Liver (tissue), 8 donors: ENCODE measurements at regions not wholly inside any gene's neighbourhood (a gene's known extent, or its start where the extent isn't known, plus 50 kb on each side); places are given as distances from the start of the nearest gene placed in this dataset.

Experiments used
- DNase-seq: peaks from one replicate; pipeline ENCODE4 v3.0.0-alpha.2; 2017; ENCODE audit warnings: low spot score
- H3K27ac ChIP-seq, 2 donors: one replicate each; pipeline ENCODE4 v1.7.0; 2013; ENCODE audit warnings: inconsistent platforms in 2 of 2, low read length in 2 of 2, control low read depth in 1 of 2, low read depth in 1 of 2, mild to moderate bottlenecking in 1 of 2
- H3K27me3 ChIP-seq, 4 donors: one replicate each; pipeline versions ENCODE4 v1.6.1 to v1.7.0; 2013; ENCODE audit warnings: low read length in 3 of 4, inconsistent platforms in 1 of 4, mild to moderate bottlenecking in 1 of 4, moderate library complexity in 1 of 4; ENCODE audit not compliant: control insufficient read depth in 4 of 4, insufficient read depth in 4 of 4
- H3K36me3 ChIP-seq, 4 donors: one replicate each; pipeline versions ENCODE4 v1.6.1 to v1.7.0; 2013; ENCODE audit warnings: low read length in 3 of 4, mild to moderate bottlenecking in 3 of 4, low read depth in 1 of 4, moderate library complexity in 1 of 4; ENCODE audit not compliant: control insufficient read depth in 4 of 4, insufficient read depth in 3 of 4
- H3K4me1 ChIP-seq, 4 donors: one replicate each; pipeline versions ENCODE4 v1.6.1 to v1.7.0; 2013; ENCODE audit warnings: low read length in 3 of 4, mild to moderate bottlenecking in 3 of 4, moderate library complexity in 1 of 4; ENCODE audit not compliant: control insufficient read depth in 4 of 4, insufficient read depth in 4 of 4
- H3K4me3 ChIP-seq, 3 donors: one replicate each; pipeline versions ENCODE4 v1.6.1 to v1.7.0; 2013; ENCODE audit warnings: low read length in 3 of 3, control low read depth in 1 of 3, low read depth in 1 of 3, mild to moderate bottlenecking in 1 of 3
- H3K9ac ChIP-seq, 2 donors: one replicate each; pipeline ENCODE4 v1.7.0; 2013; ENCODE audit warnings: low read length in 2 of 2, mild to moderate bottlenecking in 2 of 2, moderate library complexity in 2 of 2, control low read depth in 1 of 2, low read depth in 1 of 2
- H3K9me3 ChIP-seq, 4 donors: one replicate each; pipeline versions ENCODE4 v1.6.1 to v1.7.0; 2013; ENCODE audit warnings: low read length in 3 of 4; ENCODE audit not compliant: control insufficient read depth in 4 of 4
- EGR1 ChIP-seq, 2 donors: IDR thresholded peaks; 2 replicates each; pipeline ENCODE4 v1.6.1; 2016 to 2018; ENCODE audit warnings: antibody characterized with exemption in 2 of 2, low read depth in 2 of 2
- FOXA1 ChIP-seq: IDR thresholded peaks from 2 replicates; pipeline ENCODE4 v1.6.1; 2016; ENCODE audit warnings: antibody characterized with exemption
- FOXA2 ChIP-seq: IDR thresholded peaks from 2 replicates; pipeline ENCODE4 v1.6.1; 2016; ENCODE audit warnings: antibody characterized with exemption
- GABPA ChIP-seq, 2 donors: IDR thresholded peaks in 1 of 2; conservative IDR thresholded peaks in 1 of 2; 2 replicates each; pipeline ENCODE4 v1.6.1; 2016; ENCODE audit warnings: antibody characterized with exemption in 2 of 2, mild to moderate bottlenecking in 1 of 2, moderate library complexity in 1 of 2
- HNF4A ChIP-seq, 2 donors: conservative IDR thresholded peaks; 2 replicates each; pipeline ENCODE4 v1.6.1; 2016; ENCODE audit warnings: antibody characterized with exemption in 2 of 2, mild to moderate bottlenecking in 2 of 2
- HNF4G ChIP-seq: IDR thresholded peaks from 2 replicates; pipeline ENCODE4 v1.6.1; 2016; ENCODE audit warnings: antibody characterized with exemption
- JUND ChIP-seq, 2 donors: IDR thresholded peaks; 2 replicates each; pipeline ENCODE4 v1.6.1; 2016; ENCODE audit warnings: antibody characterized with exemption in 2 of 2
- NR2F2 ChIP-seq: IDR thresholded peaks from 2 replicates; pipeline ENCODE4 v1.6.1; 2016; ENCODE audit warnings: antibody characterized with exemption
- RAD21 ChIP-seq, 2 donors: IDR thresholded peaks; 2 replicates each; pipeline ENCODE4 v1.6.1; 2016; ENCODE audit warnings: antibody characterized with exemption in 2 of 2, mild to moderate bottlenecking in 2 of 2
- RXRA ChIP-seq, 2 donors: IDR thresholded peaks; 2 replicates each; pipeline ENCODE4 v1.6.1; 2017 to 2018; ENCODE audit warnings: antibody characterized with exemption in 2 of 2, mild to moderate bottlenecking in 1 of 2
- SP1 ChIP-seq: IDR thresholded peaks from 2 replicates; pipeline ENCODE4 v1.6.1; 2018; ENCODE audit warnings: antibody characterized with exemption, mild to moderate bottlenecking
- TAF1 ChIP-seq: conservative IDR thresholded peaks from 2 replicates; pipeline ENCODE4 v1.6.1; 2016; ENCODE audit warnings: antibody characterized with exemption, mild to moderate bottlenecking
- YY1 ChIP-seq: IDR thresholded peaks from 2 replicates; pipeline ENCODE4 v1.6.1; 2016; ENCODE audit warnings: antibody characterized with exemption, mild to moderate bottlenecking
- WGBS: extraction: QIAGEN DNeasy Blood & Tissue Kit; methylation state at CpG from one replicate; pipeline ENCODE4 v1.1.7; 2013; 5-methylcytosine and 5-hydroxymethylcytosine counted together
- TF ChIP-seq, protein P1 (sequence below): IDR thresholded peaks from 2 replicates; pipeline ENCODE4 v1.6.1; 2016; ENCODE audit warnings: antibody characterized with exemption
- TF ChIP-seq, protein P2 (sequence below): IDR thresholded peaks from 2 replicates; pipeline ENCODE4 v1.6.1; 2016; ENCODE audit warnings: antibody characterized with exemption
- TF ChIP-seq, protein P3 (sequence below): IDR thresholded peaks from 2 replicates; pipeline ENCODE4 v1.6.1; 2016; ENCODE audit warnings: antibody characterized with exemption
- TF ChIP-seq, protein P4 (sequence below): fragments of 150-350 bp; IDR thresholded peaks from 2 replicates; pipeline ENCODE4 v1.5.1; 2017; ENCODE audit warnings: improper control_type of control experiment, low read depth, low read length; ENCODE audit not compliant: missing input control
- TF ChIP-seq, protein P5 (sequence below): IDR thresholded peaks from 2 replicates; pipeline ENCODE4 v1.6.1; 2016; ENCODE audit warnings: antibody characterized with exemption, mild to moderate bottlenecking
- donor health status: healthy.
- donor health status: healthy.
- donor health status: healthy.
- donor health status: healthy.
- donor health status: healthy.

DNA sequence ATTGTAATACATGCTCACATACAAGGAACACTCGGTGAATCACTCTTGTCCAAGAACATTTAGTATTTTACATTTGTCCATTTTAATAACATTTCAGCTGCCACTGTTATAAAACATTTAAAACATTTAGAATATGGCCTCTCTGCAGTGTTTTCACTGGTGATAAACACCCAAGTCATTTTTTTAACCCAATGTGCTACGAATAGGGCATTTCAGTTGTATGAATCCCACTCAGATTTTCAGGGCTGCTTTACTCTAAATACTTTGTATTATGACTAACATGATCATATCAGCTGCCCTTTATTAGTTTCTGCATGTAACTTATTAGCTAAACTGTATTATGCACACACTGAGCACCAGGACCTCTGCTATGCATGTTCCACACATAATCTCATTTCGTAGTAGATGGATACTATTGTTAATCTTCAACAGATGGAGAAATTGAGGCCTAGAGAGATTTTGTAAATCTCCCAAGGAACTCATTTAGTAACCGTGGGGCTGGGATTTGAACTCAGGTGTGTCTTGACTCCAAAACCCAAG, 148.6 kb upstream of the CDIN1 start:
- Histone ChIP-seq H3K4me3 (no peak overlapping the region), H3K9me3 (no peaks in the 10 kb centered on the region), H3K4me1 (no peaks in the 10 kb centered on the region), H3K9ac (no peak overlapping the region), H3K27ac (no peak overlapping the region), H3K27me3 (no peaks in the 10 kb centered on the region), H3K36me3 (no peaks in the 10 kb centered on the region)
- no peak for DNase-seq
- WGBS = 82% methylated on average over 4 of the region's 4 CpGs
- no peak for TF ChIP-seq HNF4A (conservative IDR thresholded peaks at IDR 0.05)
- TF ChIP-seq RXRA (IDR thresholded peaks at IDR 0.05) = no peak
- no peak for TF ChIP-seq SP1
- TF ChIP-seq FOXA1 = no peak
- TF ChIP-seq TAF1 = no peak
- no peak for TF ChIP-seq EGR1 (IDR thresholded peaks at IDR 0.05; ENCODE audit: low read depth in 2 of 2)
- TF ChIP-seq, protein P1, sequence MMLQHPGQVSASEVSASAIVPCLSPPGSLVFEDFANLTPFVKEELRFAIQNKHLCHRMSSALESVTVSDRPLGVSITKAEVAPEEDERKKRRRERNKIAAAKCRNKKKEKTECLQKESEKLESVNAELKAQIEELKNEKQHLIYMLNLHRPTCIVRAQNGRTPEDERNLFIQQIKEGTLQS = no peak
- TF ChIP-seq YY1 = no peak
- no peak for TF ChIP-seq JUND (IDR thresholded peaks at IDR 0.05)
- TF ChIP-seq, protein P2, sequence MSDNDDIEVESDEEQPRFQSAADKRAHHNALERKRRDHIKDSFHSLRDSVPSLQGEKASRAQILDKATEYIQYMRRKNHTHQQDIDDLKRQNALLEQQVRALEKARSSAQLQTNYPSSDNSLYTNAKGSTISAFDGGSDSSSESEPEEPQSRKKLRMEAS = no peak
- TF ChIP-seq RAD21 (IDR thresholded peaks at IDR 0.05) = no peak
- TF ChIP-seq, protein P3, sequence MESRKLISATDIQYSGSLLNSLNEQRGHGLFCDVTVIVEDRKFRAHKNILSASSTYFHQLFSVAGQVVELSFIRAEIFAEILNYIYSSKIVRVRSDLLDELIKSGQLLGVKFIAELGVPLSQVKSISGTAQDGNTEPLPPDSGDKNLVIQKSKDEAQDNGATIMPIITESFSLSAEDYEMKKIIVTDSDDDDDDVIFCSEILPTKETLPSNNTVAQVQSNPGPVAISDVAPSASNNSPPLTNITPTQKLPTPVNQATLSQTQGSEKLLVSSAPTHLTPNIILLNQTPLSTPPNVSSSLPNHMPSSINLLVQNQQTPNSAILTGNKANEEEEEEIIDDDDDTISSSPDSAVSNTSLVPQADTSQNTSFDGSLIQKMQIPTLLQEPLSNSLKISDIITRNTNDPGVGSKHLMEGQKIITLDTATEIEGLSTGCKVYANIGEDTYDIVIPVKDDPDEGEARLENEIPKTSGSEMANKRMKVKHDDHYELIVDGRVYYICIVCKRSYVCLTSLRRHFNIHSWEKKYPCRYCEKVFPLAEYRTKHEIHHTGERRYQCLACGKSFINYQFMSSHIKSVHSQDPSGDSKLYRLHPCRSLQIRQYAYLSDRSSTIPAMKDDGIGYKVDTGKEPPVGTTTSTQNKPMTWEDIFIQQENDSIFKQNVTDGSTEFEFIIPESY = no peak
- TF ChIP-seq, protein P4, sequence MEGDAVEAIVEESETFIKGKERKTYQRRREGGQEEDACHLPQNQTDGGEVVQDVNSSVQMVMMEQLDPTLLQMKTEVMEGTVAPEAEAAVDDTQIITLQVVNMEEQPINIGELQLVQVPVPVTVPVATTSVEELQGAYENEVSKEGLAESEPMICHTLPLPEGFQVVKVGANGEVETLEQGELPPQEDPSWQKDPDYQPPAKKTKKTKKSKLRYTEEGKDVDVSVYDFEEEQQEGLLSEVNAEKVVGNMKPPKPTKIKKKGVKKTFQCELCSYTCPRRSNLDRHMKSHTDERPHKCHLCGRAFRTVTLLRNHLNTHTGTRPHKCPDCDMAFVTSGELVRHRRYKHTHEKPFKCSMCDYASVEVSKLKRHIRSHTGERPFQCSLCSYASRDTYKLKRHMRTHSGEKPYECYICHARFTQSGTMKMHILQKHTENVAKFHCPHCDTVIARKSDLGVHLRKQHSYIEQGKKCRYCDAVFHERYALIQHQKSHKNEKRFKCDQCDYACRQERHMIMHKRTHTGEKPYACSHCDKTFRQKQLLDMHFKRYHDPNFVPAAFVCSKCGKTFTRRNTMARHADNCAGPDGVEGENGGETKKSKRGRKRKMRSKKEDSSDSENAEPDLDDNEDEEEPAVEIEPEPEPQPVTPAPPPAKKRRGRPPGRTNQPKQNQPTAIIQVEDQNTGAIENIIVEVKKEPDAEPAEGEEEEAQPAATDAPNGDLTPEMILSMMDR = no peak
- TF ChIP-seq, protein P5, sequence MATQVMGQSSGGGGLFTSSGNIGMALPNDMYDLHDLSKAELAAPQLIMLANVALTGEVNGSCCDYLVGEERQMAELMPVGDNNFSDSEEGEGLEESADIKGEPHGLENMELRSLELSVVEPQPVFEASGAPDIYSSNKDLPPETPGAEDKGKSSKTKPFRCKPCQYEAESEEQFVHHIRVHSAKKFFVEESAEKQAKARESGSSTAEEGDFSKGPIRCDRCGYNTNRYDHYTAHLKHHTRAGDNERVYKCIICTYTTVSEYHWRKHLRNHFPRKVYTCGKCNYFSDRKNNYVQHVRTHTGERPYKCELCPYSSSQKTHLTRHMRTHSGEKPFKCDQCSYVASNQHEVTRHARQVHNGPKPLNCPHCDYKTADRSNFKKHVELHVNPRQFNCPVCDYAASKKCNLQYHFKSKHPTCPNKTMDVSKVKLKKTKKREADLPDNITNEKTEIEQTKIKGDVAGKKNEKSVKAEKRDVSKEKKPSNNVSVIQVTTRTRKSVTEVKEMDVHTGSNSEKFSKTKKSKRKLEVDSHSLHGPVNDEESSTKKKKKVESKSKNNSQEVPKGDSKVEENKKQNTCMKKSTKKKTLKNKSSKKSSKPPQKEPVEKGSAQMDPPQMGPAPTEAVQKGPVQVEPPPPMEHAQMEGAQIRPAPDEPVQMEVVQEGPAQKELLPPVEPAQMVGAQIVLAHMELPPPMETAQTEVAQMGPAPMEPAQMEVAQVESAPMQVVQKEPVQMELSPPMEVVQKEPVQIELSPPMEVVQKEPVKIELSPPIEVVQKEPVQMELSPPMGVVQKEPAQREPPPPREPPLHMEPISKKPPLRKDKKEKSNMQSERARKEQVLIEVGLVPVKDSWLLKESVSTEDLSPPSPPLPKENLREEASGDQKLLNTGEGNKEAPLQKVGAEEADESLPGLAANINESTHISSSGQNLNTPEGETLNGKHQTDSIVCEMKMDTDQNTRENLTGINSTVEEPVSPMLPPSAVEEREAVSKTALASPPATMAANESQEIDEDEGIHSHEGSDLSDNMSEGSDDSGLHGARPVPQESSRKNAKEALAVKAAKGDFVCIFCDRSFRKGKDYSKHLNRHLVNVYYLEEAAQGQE = no peak

DNA sequence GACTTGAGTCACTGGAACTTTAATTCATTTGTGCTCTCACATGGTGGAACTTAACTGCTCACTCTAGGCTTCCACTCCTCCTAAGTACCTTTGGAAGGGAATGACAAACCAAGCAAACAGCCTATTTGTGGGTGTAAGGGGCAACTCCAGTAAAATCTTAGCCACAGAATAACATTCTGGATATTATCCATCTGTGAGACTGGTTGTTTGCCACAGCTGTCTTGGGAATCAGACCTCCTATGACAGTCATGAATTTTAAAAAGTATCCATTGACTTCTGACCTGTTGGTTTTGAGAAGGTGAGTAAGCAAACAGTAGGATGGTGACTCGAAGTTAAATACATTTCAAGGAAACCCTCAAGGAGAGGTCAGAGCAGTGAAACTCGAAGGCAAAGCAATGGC, 147.3 kb upstream of the CDIN1 start:
- Histone ChIP-seq H3K27ac (no peak overlapping the region), H3K36me3 (no peaks in the 10 kb centered on the region), H3K9ac (no peak overlapping the region), H3K4me3 (no peak overlapping the region), H3K9me3 (no peaks in the 10 kb centered on the region), H3K4me1 (no peaks in the 10 kb centered on the region), H3K27me3 (no peaks in the 10 kb centered on the region)
- no peak for DNase-seq
- 59% methylated on average over 2 of the region's 2 CpGs for WGBS
- TF ChIP-seq YY1 (no peak), HNF4G (no peak), HNF4A (conservative IDR thresholded peaks at IDR 0.05) (no peak), GABPA (IDR thresholded peaks at IDR 0.05 in 1 of 2, conservative IDR thresholded peaks at IDR 0.05 in 1 of 2) (no peak), SP1 (no peak), FOXA1 (no peak), JUND (IDR thresholded peaks at IDR 0.05) (no peak), EGR1 (IDR thresholded peaks at IDR 0.05; ENCODE audit: low read depth in 2 of 2) (no peak), TAF1 (no peak), RXRA (IDR thresholded peaks at IDR 0.05) (no peak), FOXA2 (no peak), NR2F2 (no peak), RAD21 (IDR thresholded peaks at IDR 0.05) (no peak)
- TF ChIP-seq, protein P2 = no peak
- TF ChIP-seq, protein P3 = no peak
- TF ChIP-seq, protein P1 = no peak
- TF ChIP-seq, protein P4 = no peak
